NCI-H2107 treated with DMSO at 0.1 percent for 48 hours (cell line): ENCODE measurements at regions not wholly inside any gene's neighbourhood (a gene's known extent, or its start where the extent isn't known, plus 50 kb on each side); places are given as distances from the start of the nearest gene placed in this dataset.
"Not testable (repeated sequence)": the region's sequence is repeated elsewhere in the genome, so short reads cannot be mapped to it uniquely, and the experiment has no call there.

ENCODE experiments used
- DNase-seq: peaks from one replicate; lab custom pipeline; 2025; ENCODE audit not compliant: unreplicated experiment; lab: John Stamatoyannopoulos, UW

- no peak for DNase-seq
Measured at GRCh38 chr15:67944010-67944641, 104.3 kb upstream of the RNU6-1 start.

- no peak for DNase-seq
Measured at GRCh38 chr15:67945131-67945530, 105.3 kb upstream of the RNU6-1 start.

- no peak for DNase-seq
Measured at GRCh38 chr15:67945951-67946700, 106.3 kb upstream of the RNU6-1 start.

GRCh38 chr15:67946701-67947100 is 106.9 kb upstream of the RNU6-1 start:
- no peak for DNase-seq

- DNase-seq = no peak
Measured at GRCh38 chr15:67947254-67948039, 106.7 kb upstream of the PIAS1 start.

- DNase-seq = no peak
Measured at GRCh38 chr15:67948215-67948614, 105.9 kb upstream of the PIAS1 start.

- not testable (repeated sequence) for DNase-seq
Measured at GRCh38 chr15:67951187-67951586, 102.9 kb upstream of the PIAS1 start.

- no peak for DNase-seq
Measured at GRCh38 chr15:67953299-67953698, 100.8 kb upstream of the PIAS1 start.

- DNase-seq = no peak
Measured at GRCh38 chr15:67955252-67955651, 98.9 kb upstream of the PIAS1 start.

- no peak for DNase-seq
Measured at GRCh38 chr15:67957435-67958132, 96.5 kb upstream of the PIAS1 start.

- no peak for DNase-seq
Measured at GRCh38 chr15:67967871-67968431, 86.2 kb upstream of the PIAS1 start.

GRCh38 chr15:67968564-67968963 is 85.6 kb upstream of the PIAS1 start:
- no peak for DNase-seq

GRCh38 chr15:67968966-67969365 is 85.1 kb upstream of the PIAS1 start:
- no peak for DNase-seq

- DNase-seq = no peak
Measured at GRCh38 chr15:67969892-67970291, 84.2 kb upstream of the PIAS1 start.

- DNase-seq = no peak
Measured at GRCh38 chr15:67972377-67972776, 81.7 kb upstream of the PIAS1 start.

- no peak for DNase-seq
Measured at GRCh38 chr15:67973846-67974245, 80.3 kb upstream of the PIAS1 start.

GRCh38 chr15:67976506-67977073 is 77.5 kb upstream of the PIAS1 start:
- DNase-seq = no peak

GRCh38 chr15:67977414-67978089 is 76.6 kb upstream of the PIAS1 start:
- no peak for DNase-seq

GRCh38 chr15:67979281-67979680 is 74.8 kb upstream of the PIAS1 start:
- no peak for DNase-seq

- no peak for DNase-seq
Measured at GRCh38 chr15:67980171-67980570, 73.9 kb upstream of the PIAS1 start.
